ENCODE measurements at regions not wholly inside any gene's neighbourhood (a gene's known extent, or its start where the extent isn't known, plus 50 kb on each side); places are given as distances from the start of the nearest gene placed in this dataset.

- TF ChIP-seq, protein P1, sequence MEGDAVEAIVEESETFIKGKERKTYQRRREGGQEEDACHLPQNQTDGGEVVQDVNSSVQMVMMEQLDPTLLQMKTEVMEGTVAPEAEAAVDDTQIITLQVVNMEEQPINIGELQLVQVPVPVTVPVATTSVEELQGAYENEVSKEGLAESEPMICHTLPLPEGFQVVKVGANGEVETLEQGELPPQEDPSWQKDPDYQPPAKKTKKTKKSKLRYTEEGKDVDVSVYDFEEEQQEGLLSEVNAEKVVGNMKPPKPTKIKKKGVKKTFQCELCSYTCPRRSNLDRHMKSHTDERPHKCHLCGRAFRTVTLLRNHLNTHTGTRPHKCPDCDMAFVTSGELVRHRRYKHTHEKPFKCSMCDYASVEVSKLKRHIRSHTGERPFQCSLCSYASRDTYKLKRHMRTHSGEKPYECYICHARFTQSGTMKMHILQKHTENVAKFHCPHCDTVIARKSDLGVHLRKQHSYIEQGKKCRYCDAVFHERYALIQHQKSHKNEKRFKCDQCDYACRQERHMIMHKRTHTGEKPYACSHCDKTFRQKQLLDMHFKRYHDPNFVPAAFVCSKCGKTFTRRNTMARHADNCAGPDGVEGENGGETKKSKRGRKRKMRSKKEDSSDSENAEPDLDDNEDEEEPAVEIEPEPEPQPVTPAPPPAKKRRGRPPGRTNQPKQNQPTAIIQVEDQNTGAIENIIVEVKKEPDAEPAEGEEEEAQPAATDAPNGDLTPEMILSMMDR (IDR thresholded peaks at IDR 0.05; ENCODE audit: low read length) = no peak
- no peak for TF ChIP-seq EZH2 (IDR thresholded peaks at IDR 0.05; ENCODE audit: borderline replicate concordance, low read length)
Measured at GRCh38 chr10:93248583-93249227, 175.0 kb downstream of the CYP26A1 start.

Data from OCI-LY1 (cell line).